Erythroblast (primary cell): ENCODE measurements at regions not wholly inside any gene's neighbourhood (a gene's known extent, or its start where the extent isn't known, plus 50 kb on each side); places are given as distances from the start of the nearest gene placed in this dataset.

Experiments used
- DNase-seq, 2 experiments: peaks; one replicate each; lab custom pipeline; 2025; lab: John Stamatoyannopoulos, UW
- GATA1 ChIP-seq: IDR thresholded peaks from 2 replicates; pipeline ENCODE4 v1.6.1; 2011; ENCODE audit warnings: low read depth, mild to moderate bottlenecking, control low read depth, low read length, moderate library complexity
- POLR2A ChIP-seq: IDR thresholded peaks from 2 replicates; pipeline ENCODE4 v1.6.1; 2011; ENCODE audit warnings: mild to moderate bottlenecking, low read length

DNA sequence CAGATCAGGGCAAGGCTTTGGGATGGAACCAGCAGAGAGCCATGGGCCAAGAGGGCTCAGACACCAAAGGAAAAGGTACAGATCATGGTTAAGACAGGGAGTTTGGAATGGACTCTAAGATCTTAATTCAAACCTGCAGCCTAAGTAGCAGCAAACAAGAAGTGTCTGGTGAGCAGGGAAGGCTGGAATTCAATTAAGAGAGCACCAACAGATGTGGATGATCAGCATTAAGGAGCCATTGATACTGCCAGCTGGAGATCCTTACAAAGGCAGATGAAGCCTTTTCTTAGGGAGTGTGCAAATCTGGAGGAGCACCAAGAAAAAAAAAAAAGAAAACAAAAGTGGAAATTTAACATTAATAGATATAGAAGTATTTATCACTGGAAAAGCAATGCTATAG is 516.8 kb downstream of the RASEF start:
- TF ChIP-seq POLR2A (no peak), GATA1 (no peak)
- DNase-seq: no peak

DNA sequence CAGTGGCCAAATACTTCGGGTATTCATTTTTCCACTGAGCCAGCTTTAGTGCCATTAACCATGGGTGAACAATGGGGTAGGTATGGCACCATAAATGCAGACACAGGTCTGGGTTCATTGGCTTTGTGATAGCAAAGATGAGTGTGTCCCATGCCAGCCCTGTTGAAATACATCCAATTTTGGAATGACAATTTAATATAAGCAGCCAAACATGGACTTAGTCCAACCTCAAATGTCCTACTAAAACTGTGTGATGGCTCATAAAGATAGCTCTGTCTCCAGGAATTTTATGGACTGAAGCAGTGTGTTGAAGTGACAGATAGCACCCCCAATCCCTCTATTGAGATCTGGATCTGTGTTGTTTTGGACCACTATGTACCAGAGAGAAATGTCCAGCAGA is 514.9 kb downstream of the RASEF start:
- TF ChIP-seq GATA1: no peak
- no peak for TF ChIP-seq POLR2A
- no peak for DNase-seq

DNA sequence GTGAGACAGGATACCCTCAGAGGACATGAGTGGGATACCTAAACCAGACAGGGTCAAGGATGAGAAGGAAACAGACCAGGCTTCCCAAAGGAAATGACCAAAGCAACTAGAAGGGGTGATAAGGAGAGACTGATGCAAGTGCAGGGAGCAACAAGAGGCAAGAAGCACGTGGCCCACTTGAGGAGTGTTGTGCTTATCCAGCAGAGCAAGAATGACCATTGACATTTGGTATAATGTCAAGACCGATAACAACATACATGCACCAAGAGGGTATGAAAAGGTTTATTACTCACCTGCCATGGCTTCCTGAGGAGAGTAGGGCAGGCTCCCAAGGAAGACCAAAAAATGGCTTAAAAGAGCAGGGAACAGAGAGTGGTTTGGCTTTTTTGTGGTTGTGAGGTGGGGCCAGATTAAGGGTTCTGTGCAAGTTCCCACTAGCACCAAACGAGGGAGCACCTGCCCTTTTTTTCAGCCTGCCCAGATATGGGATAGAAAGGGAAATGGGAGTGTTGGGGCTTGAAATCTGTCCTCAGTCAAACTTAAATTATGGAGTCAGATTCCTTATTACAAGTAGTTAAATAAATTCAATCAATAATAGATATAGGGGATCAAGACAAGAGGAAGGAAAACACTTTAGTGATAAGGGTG is 513.6 kb downstream of the RASEF start:
- TF ChIP-seq GATA1 (no peak), POLR2A (no peak)
- no peak for DNase-seq

DNA sequence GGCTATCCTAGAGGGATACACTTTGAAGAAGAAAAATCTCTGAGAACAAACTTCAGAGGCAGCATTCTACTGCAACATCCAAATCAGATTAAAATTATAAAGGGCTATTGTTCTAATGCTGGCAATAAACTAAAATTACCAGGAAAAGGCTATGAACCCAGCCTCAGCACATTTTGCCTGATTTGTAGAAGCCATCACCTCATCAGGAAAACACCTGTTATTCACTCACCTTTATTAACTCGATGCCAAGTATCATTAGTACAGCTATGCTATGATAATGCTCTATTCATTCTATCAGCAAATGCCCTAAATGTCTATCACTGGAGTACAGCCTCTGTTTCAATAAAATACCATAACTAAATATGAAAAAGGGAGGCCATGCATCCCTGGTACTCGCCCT is 510.2 kb downstream of the RASEF start:
- DNase-seq: no peak
- TF ChIP-seq GATA1 (no peak), POLR2A (no peak)

DNA sequence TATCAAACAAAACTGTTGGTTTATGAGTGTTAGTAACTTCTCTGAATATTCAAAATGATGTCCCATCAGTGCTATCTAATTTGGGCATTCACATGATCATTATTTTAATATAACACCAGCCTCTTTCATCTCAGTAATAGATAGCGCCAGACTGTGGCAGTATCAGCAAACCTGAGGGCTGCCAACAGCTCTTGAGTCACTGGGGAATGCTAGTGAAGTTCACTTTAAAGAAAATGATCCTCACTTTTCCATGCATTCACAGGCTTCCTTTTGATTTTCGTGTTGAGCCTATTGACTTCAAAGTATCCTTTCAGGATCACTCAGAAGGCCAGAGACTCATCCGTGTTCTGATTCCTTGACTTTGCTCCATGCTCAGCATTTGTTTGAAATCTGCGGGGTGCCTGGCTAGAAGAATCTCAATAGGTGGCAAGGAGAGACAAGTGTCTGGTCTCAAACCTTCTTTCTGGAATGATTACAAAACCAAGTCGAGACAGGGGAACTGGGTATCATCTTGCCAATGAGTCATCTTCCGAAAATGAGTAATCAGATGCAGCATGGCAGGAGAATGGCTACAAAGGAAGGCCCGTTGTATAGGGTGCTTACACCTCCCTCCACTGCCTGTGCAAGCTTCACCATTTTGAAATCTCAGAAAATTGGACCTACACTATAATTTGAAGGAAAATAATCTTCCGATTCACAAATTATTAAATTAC is 509.1 kb downstream of the RASEF start:
- DNase-seq: no peak
- TF ChIP-seq POLR2A (no peak), GATA1 (no peak)

DNA sequence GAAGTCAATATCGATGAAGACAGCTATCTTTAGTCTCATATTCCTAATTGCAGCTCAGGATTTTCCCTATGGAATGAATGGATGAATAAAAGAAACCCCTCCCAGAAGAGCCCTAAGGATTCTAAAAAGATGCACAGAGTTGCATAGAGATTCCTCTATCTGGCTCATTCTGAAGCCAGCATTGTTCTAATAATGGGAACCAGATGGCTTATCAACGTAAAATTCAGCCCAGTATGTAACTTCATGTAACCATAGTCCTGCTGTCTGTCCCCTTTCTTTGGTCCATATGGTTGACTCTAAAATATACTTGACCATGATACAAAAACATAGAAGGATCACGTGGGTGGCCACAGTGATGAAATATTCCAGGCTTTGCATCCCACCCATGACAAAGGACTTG is 508.6 kb downstream of the RASEF start:
- DNase-seq: no peak
- TF ChIP-seq POLR2A: no peak
- TF ChIP-seq GATA1: no peak

DNA sequence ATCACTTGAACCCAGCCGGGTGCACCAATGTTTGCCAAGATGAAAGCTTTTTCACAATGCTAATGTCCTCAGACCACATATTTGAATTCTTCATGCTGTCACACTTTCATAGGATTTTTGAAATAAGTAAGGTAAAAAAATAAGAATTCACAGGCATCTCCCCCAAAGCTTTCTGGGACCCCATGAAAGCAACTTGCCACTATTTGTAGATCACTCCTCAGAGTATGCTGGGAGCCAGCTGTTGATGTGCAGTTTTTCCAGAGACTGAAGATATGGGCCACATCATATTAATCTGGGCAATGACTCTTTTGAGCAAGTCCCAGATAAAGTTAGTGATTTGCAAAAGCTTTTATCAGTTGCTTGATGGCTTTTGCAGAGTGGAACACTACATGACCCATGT is 507.9 kb downstream of the RASEF start:
- TF ChIP-seq GATA1: no peak
- TF ChIP-seq POLR2A: no peak
- no peak for DNase-seq

DNA sequence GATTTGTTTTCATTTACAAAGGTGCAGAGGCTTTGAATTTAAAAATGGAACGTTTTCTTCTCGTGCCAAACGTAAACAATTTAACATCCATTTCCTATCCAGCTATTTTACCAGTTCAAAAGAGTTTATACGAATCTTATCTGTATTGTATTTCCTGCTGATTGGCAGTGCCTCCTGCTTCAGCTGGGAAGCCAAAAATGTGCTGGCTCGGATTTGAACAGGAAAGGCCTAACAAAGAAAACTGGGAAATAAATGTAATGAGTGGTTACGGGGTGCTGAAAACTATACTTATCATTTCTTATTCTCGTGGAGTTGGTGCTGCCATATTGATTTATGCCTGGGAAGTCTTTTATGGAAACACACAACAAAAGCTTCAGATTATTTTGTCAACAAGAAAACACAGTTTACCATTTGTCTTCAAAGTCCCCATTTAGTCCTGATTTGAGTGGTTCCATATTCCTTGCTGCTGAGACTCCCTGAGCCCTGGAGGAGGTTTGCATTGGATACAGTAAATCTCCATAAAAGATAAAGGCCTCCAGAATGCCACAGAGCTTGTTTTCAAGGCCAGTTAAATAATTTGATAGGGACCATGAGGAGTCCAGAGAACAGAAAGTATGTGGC is 507.4 kb downstream of the RASEF start:
- no peak for TF ChIP-seq POLR2A
- no peak for TF ChIP-seq GATA1
- no peak for DNase-seq

DNA sequence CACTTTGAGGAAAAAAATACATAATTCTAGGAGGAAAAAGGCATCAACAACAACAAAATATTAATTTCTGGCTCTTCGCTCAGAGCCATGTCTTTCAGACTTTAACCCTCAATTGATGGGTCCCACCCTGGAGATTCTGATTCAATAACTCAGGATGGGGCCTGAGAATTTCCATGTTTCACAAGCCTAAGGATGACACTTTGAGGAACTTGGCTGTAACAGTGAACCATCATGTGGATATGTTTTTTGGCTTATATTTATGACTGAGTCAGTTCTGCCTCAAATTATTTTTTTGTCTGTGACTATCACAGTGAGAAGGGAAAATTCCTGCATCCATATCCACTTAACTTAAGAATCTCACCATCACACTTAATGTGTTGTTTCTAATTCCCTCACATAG is 504.6 kb downstream of the RASEF start:
- TF ChIP-seq POLR2A (no peak), GATA1 (no peak)
- DNase-seq: no peak

DNA sequence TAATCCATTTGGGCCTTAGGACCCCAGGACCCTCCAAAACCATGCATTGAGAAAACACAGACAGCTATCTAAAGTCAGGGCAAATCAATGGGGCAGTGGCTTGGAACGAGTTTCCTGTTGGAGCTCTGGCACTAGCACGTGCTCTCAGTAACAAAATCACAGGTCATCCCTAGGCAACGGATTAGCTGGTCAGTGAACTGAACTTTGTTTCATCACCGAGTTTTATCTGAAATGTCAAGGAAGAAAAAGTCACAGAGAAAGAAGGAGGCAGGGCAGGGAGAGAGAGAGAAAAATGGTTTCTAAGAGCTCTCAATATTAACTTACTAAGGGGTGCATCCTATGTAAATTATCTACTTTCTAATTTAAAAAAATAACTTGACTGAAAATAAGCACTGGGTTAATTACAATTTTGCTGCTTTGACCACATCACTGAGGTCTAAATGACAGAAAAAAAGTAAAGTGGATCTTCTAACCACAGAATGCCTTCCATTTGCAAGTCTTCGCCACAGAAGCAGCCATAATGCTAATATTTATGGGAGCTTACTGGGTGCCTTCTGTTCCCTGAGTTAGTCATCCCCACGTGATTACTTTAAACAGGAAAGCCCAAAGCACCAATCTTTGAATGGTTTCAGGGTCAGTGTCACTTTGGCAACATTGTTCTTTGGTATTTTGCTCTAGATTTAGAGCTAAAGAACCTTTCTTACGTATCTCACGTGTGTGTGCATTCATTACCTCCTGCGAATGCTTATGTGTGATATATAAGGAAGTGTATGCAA is 503.9 kb downstream of the RASEF start:
- TF ChIP-seq POLR2A (no peak), GATA1 (no peak)

DNA sequence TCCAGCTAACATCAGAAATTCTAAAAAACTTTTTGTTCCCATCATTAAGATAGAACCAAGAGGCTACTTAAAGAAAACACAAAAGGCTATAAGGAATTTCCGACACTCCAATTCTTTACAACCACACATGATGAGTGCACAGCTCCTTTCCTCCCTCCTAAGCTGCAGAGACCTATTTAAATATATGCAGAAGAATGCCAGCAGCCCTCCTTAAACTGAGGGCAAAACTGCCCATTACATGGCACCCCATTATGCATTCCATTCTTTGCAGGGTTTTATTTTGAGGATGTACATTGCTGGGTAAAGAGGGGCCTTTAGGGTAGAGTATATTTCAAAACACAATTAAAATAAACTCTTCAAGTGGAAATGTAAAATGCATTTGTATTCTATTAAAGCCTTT is 502.9 kb downstream of the RASEF start:
- no peak for DNase-seq
- TF ChIP-seq POLR2A: no peak
- no peak for TF ChIP-seq GATA1

More for the DNA sequence above, 503.9 kb downstream of the RASEF start:
- DNase-seq: no peak

DNA sequence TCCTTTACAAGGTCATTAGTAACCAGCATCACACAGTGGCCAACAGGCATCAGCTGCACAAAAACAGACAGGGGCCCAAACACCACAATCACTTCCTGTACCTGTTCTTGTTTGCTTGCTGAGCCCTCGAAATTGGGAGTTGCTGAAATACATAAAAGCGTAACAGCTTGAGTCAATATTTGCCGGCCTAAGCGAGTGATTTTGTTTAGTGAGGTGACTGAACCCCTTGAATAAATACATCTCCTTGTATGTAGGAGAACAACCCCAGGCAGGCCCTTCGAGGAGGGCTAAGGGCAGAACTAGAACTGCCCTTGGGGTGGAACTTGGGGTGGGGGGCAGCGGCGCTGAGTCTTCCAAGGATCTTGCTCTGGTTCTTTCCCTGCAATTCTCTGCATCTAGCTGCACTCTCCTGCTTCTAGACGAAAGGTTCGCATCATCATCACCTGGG is 502.5 kb downstream of the RASEF start:
- TF ChIP-seq POLR2A: no peak
- no peak for TF ChIP-seq GATA1
- no peak for DNase-seq

DNA sequence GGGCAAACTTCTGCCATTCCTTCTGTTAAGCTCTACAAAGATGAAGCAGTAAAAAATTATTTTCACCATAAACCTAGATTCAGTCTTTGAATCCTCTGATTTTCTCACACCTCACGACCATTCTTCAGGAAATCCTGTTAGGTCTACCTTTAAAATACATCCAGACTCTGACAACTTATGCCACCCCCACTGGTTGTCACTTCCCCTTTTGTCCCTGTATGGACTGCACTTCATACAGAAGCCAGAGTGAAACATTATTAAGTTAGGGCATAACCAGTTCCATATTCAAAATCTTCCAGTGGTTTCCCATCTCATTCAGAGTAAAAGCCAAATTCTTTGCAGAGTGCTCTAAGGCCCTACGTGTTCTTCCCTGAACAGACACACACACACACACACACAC is 499.8 kb downstream of the RASEF start:
- no peak for DNase-seq
- TF ChIP-seq POLR2A (no peak), GATA1 (no peak)
